Mammary epithelial cell (primary cell): ENCODE measurements at regions not wholly inside any gene's neighbourhood (a gene's known extent, or its start where the extent isn't known, plus 50 kb on each side); places are given as distances from the start of the nearest gene placed in this dataset.

ENCODE experiments used
- EZH2 ChIP-seq: IDR thresholded peaks from 2 replicates; pipeline ENCODE4 v1.6.1; 2012; ENCODE audit warnings: low read length, inconsistent platforms, borderline replicate concordance
- TF ChIP-seq, protein P1 (sequence below), 2 donors: IDR thresholded peaks in 1 of 2; conservative IDR thresholded peaks in 1 of 2; 2 replicates each; pipeline ENCODE4 v1.5.1; 2011 to 2012; ENCODE audit warnings: inconsistent platforms in 2 of 2, low read length in 2 of 2, mild to moderate bottlenecking in 2 of 2, control low read depth in 1 of 2, low read depth in 1 of 2; ENCODE audit not compliant: insufficient read depth in 1 of 2; ENCODE audit errors: extremely low read depth in 1 of 2

DNA sequence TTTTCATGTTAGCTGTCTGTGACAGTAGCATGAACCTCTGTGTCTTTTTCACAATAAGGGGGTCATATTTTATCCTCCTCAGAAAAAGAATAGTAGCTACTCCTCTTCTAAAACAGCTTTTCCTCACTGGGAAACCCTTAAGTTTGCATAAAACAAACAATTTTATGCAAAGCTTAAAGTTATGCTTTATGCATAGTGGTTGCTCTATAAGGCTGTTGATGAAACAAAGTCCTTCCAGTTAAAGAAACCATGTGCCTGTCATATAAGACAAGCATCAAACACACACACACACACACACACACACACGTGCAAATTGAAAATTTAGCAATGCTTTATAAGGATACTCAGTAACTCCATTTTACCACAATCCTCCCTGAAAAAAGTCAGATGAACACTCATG lies 107.0 kb downstream of the CHD1L start:
- TF ChIP-seq, protein P1, sequence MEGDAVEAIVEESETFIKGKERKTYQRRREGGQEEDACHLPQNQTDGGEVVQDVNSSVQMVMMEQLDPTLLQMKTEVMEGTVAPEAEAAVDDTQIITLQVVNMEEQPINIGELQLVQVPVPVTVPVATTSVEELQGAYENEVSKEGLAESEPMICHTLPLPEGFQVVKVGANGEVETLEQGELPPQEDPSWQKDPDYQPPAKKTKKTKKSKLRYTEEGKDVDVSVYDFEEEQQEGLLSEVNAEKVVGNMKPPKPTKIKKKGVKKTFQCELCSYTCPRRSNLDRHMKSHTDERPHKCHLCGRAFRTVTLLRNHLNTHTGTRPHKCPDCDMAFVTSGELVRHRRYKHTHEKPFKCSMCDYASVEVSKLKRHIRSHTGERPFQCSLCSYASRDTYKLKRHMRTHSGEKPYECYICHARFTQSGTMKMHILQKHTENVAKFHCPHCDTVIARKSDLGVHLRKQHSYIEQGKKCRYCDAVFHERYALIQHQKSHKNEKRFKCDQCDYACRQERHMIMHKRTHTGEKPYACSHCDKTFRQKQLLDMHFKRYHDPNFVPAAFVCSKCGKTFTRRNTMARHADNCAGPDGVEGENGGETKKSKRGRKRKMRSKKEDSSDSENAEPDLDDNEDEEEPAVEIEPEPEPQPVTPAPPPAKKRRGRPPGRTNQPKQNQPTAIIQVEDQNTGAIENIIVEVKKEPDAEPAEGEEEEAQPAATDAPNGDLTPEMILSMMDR (conservative IDR thresholded peaks at IDR 0.05 in 1 of 2, IDR thresholded peaks at IDR 0.05 in 1 of 2; ENCODE audit: extremely low read depth in 1 of 2, insufficient read depth in 1 of 2, low read depth in 1 of 2, low read length in 2 of 2) = no peak
- no peak for TF ChIP-seq EZH2
